ENCODE measurements at regions not wholly inside any gene's neighbourhood (a gene's known extent, or its start where the extent isn't known, plus 50 kb on each side); places are given as distances from the start of the nearest gene placed in this dataset.

- TF ChIP-seq, protein P1, sequence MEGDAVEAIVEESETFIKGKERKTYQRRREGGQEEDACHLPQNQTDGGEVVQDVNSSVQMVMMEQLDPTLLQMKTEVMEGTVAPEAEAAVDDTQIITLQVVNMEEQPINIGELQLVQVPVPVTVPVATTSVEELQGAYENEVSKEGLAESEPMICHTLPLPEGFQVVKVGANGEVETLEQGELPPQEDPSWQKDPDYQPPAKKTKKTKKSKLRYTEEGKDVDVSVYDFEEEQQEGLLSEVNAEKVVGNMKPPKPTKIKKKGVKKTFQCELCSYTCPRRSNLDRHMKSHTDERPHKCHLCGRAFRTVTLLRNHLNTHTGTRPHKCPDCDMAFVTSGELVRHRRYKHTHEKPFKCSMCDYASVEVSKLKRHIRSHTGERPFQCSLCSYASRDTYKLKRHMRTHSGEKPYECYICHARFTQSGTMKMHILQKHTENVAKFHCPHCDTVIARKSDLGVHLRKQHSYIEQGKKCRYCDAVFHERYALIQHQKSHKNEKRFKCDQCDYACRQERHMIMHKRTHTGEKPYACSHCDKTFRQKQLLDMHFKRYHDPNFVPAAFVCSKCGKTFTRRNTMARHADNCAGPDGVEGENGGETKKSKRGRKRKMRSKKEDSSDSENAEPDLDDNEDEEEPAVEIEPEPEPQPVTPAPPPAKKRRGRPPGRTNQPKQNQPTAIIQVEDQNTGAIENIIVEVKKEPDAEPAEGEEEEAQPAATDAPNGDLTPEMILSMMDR (IDR thresholded peaks at IDR 0.05), result no peak
These were observed 340.8 kb downstream of the PAPSS1 start for GRCh38 chr4:107379054-107379869.

GRCh38 chr4:107376293-107376692, 340.2 kb upstream of the DKK2 start:
- Histone ChIP-seq H3K27ac (no peak overlapping the region), H3K27me3 (ENCODE audit: control insufficient read depth, insufficient read depth, low read length) (no peaks in the 10 kb centered on the region), H3K4me2 (ENCODE audit: low read length) (no peak overlapping the region), H3K79me2 (no peaks in the 10 kb centered on the region), H3K36me3 (ENCODE audit: control insufficient read depth, insufficient read depth, low read length) (no peaks in the 10 kb centered on the region), H3K9ac (no peak overlapping the region), H3K9me3 (ENCODE audit: control insufficient read depth, low read length) (no peaks in the 10 kb centered on the region), H3K4me3 (ENCODE audit: low read depth, low read length) (no peak overlapping the region), H3K4me1 (no peaks in the 10 kb centered on the region), H2AFZ (no peak overlapping the region)
- TF ChIP-seq, protein P1 (IDR thresholded peaks at IDR 0.05), result no peak

More at GRCh38 chr4:107379054-107379869, 340.8 kb downstream of the PAPSS1 start:
- H3K27ac ChIP-seq, result no peak overlapping the region
- no peak overlapping the region for H3K9ac ChIP-seq
- no peak overlapping the region for H3K4me2 ChIP-seq (ENCODE audit: low read length)
- no peaks in the 10 kb centered on the region for H3K36me3 ChIP-seq (ENCODE audit: control insufficient read depth, insufficient read depth, low read length)
- H3K79me2 ChIP-seq, result no peaks in the 10 kb centered on the region
- H3K27me3 ChIP-seq (ENCODE audit: control insufficient read depth, insufficient read depth, low read length), result no peaks in the 10 kb centered on the region
- H2AFZ ChIP-seq, result no peak overlapping the region
- no peak overlapping the region for H3K4me3 ChIP-seq (ENCODE audit: low read depth, low read length)
- H3K4me1 ChIP-seq, result no peaks in the 10 kb centered on the region
- no peaks in the 10 kb centered on the region for H3K9me3 ChIP-seq (ENCODE audit: control insufficient read depth, low read length)

GRCh38 chr4:107366900-107367299, 330.8 kb upstream of the DKK2 start:
- no peaks in the 10 kb centered on the region for H3K4me1 ChIP-seq
- no peaks in the 10 kb centered on the region for H3K79me2 ChIP-seq
- no peak overlapping the region for H3K27ac ChIP-seq
- no peaks in the 10 kb centered on the region for H3K9me3 ChIP-seq (ENCODE audit: control insufficient read depth, low read length)
- no peaks in the 10 kb centered on the region for H3K36me3 ChIP-seq (ENCODE audit: control insufficient read depth, insufficient read depth, low read length)
- TF ChIP-seq, protein P1 (IDR thresholded peaks at IDR 0.05), result no peak
- no peak overlapping the region for H3K9ac ChIP-seq
- H2AFZ ChIP-seq, result no peak overlapping the region
- no peak overlapping the region for H3K4me2 ChIP-seq (ENCODE audit: low read length)
- H3K4me3 ChIP-seq (ENCODE audit: low read depth, low read length), result no peak overlapping the region
- H3K27me3 ChIP-seq (ENCODE audit: control insufficient read depth, insufficient read depth, low read length), result no peaks in the 10 kb centered on the region

GRCh38 chr4:107366016-107366735, 330.1 kb upstream of the DKK2 start:
- Histone ChIP-seq H3K9me3 (ENCODE audit: control insufficient read depth, low read length) (no peaks in the 10 kb centered on the region), H3K4me2 (ENCODE audit: low read length) (no peak overlapping the region), H3K27me3 (ENCODE audit: control insufficient read depth, insufficient read depth, low read length) (no peaks in the 10 kb centered on the region), H3K79me2 (no peaks in the 10 kb centered on the region), H3K27ac (no peak overlapping the region), H3K9ac (no peak overlapping the region), H3K36me3 (ENCODE audit: control insufficient read depth, insufficient read depth, low read length) (no peaks in the 10 kb centered on the region), H3K4me1 (no peaks in the 10 kb centered on the region), H3K4me3 (ENCODE audit: low read depth, low read length) (no peak overlapping the region), H2AFZ (no peak overlapping the region)
- TF ChIP-seq, protein P1 (IDR thresholded peaks at IDR 0.05), result no peak

Measured in parathyroid adenoma (tissue), 2 donors.